IMR-90 (cell line): ENCODE measurements at regions not wholly inside any gene's neighbourhood (a gene's known extent, or its start where the extent isn't known, plus 50 kb on each side); places are given as distances from the start of the nearest gene placed in this dataset.

ENCODE experiments used
- ATAC-seq: fragments of 200-7000 bp; cut with Tn5 transposase; 2 replicates; pipeline ENCODE4 v1.9.1; 2020; ENCODE audit warnings: low read depth, mild to moderate bottlenecking, moderate library complexity
- BruUV-seq: library from RNA; stranded (reverse); fragments of 400-500 nt; replicated peaks from 2 replicates; lab custom pipeline; 2021; lab: Mats Ljungman, UMichigan
- CTCF ChIA-PET: fragments of 300-600 bp; formaldehyde crosslinking; extraction: SDS; loops from one replicate; lab custom pipeline; 2021; ENCODE audit warnings: antibody characterized with exemption; lab: Yijun Ruan, JAX
- POLR2A ChIA-PET: fragments of 300-600 bp; sonication (Branson Sonifier 250); formaldehyde crosslinking; loops from one replicate; lab custom pipeline; 2022; ENCODE audit warnings: antibody characterized with exemption; ENCODE audit not compliant: unreplicated experiment; lab: Charles Lee
- DNase-seq: peaks from one replicate; pipeline ENCODE4 v3.0.0; 2013
- H2AFZ ChIP-seq: replicated peaks from 2 replicates; pipeline ENCODE3; 2013; ENCODE audit warnings: low read length, mild to moderate bottlenecking; ENCODE audit not compliant: poor library complexity
- H2AK5ac ChIP-seq: 2 replicates; pipeline ENCODE4 v1.6.1; 2013; ENCODE audit warnings: low read depth, low read length, inconsistent platforms
- H2AK9ac ChIP-seq: replicated peaks from 2 replicates; pipeline ENCODE3; 2013; ENCODE audit warnings: mild to moderate bottlenecking, low read depth, low read length, moderate library complexity; ENCODE audit not compliant: poor library complexity
- H2BK120ac ChIP-seq: 2 replicates; pipeline ENCODE4 v1.6.1; 2013; ENCODE audit warnings: low read depth, low read length, inconsistent platforms
- H2BK15ac ChIP-seq: 3 replicates; pipeline ENCODE4 v1.6.1; 2013; ENCODE audit warnings: low read depth, low read length, inconsistent platforms
- H2BK20ac ChIP-seq: 2 replicates; pipeline ENCODE4 v1.6.1; 2013; ENCODE audit warnings: low read depth, mild to moderate bottlenecking, inconsistent platforms, low read length, moderate library complexity
- H2BK5ac ChIP-seq: 2 replicates; pipeline ENCODE4 v1.6.1; 2013; ENCODE audit warnings: mild to moderate bottlenecking, low read depth, low read length, inconsistent platforms; ENCODE audit not compliant: poor library complexity, severe bottlenecking
- H3K14ac ChIP-seq: replicated peaks from 2 replicates; pipeline ENCODE4 v1.6.1; 2013; ENCODE audit warnings: low read depth, low read length, inconsistent platforms
- H3K18ac ChIP-seq: 2 replicates; pipeline ENCODE4 v1.6.1; 2013; ENCODE audit warnings: low read depth, low read length, control low read depth
- H3K23ac ChIP-seq: 2 replicates; pipeline ENCODE4 v1.6.1; 2013; ENCODE audit warnings: low read depth, low read length, inconsistent platforms
- H3K27ac ChIP-seq: 2 replicates; pipeline ENCODE4 v1.5.1; 2013; ENCODE audit warnings: mild to moderate bottlenecking, control low read depth, low read length; ENCODE audit not compliant: insufficient read depth
- H3K27me3 ChIP-seq: 2 replicates; pipeline ENCODE4 v1.6.1; 2013; ENCODE audit warnings: low read length; ENCODE audit not compliant: control insufficient read depth, insufficient read depth
- H3K36me3 ChIP-seq: 2 replicates; pipeline ENCODE4 v1.6.1; 2013; ENCODE audit warnings: low read length, mixed read lengths; ENCODE audit not compliant: control insufficient read depth, insufficient read depth
- H3K4ac ChIP-seq: 2 replicates; pipeline ENCODE4 v1.6.1; 2013; ENCODE audit warnings: low read depth, low read length, inconsistent platforms
- H3K4me1 ChIP-seq: 2 replicates; pipeline ENCODE4 v1.6.1; 2013; ENCODE audit warnings: low read length, mixed read lengths; ENCODE audit not compliant: control insufficient read depth, insufficient read depth
- H3K4me2 ChIP-seq: 2 replicates; pipeline ENCODE4 v1.6.1; 2013; ENCODE audit warnings: low read depth, mild to moderate bottlenecking, control low read depth, low read length, moderate library complexity
- H3K4me3 ChIP-seq: 2 replicates; pipeline ENCODE4 v1.5.1; 2013; ENCODE audit warnings: low read depth, mild to moderate bottlenecking, control low read depth, low read length, moderate library complexity; ENCODE audit not compliant: insufficient read depth
- H3K56ac ChIP-seq: 2 replicates; pipeline ENCODE4 v1.6.1; 2013; ENCODE audit warnings: low read length, inconsistent platforms; ENCODE audit not compliant: insufficient read depth; ENCODE audit errors: extremely low read depth
- H3K79me1 ChIP-seq, 2 experiments: 2 replicates each; pipeline ENCODE4 v1.6.1; 2013; ENCODE audit warnings: low read length in 2 of 2, inconsistent platforms in 1 of 2, low read depth in 1 of 2
- H3K9ac ChIP-seq: 2 replicates; pipeline ENCODE4 v1.6.1; 2013; ENCODE audit warnings: low read depth, low read length, control low read depth
- H3K9me1 ChIP-seq: 2 replicates; pipeline ENCODE4 v1.6.1; 2013; ENCODE audit warnings: low read length, inconsistent platforms; ENCODE audit not compliant: insufficient read depth
- H3K9me3 ChIP-seq: 2 replicates; pipeline ENCODE4 v1.6.1; 2013; ENCODE audit warnings: low read length; ENCODE audit not compliant: control insufficient read depth, insufficient read depth
- H4K20me1 ChIP-seq: 2 replicates; pipeline ENCODE4 v1.6.1; 2013; ENCODE audit warnings: low read length, inconsistent platforms; ENCODE audit not compliant: insufficient read depth
- H4K5ac ChIP-seq: 2 replicates; pipeline ENCODE4 v1.6.1; 2013; ENCODE audit warnings: mild to moderate bottlenecking, low read depth, low read length, control low read depth
- H4K8ac ChIP-seq, 2 experiments: 2 replicates each; pipeline ENCODE4 v1.6.1; 2013; ENCODE audit warnings: low read depth in 2 of 2, low read length in 2 of 2, control low read depth in 1 of 2, inconsistent platforms in 1 of 2
- H4K91ac ChIP-seq: 2 replicates; pipeline ENCODE4 v1.6.1; 2013; ENCODE audit warnings: low read depth, low read length, inconsistent platforms; ENCODE audit not compliant: insufficient read depth
- BHLHE40 ChIP-seq: fragments of 150-350 bp; IDR thresholded peaks from 2 replicates; pipeline ENCODE4 v1.6.1; 2016; ENCODE audit warnings: mild to moderate bottlenecking, low read depth, low read length
- CEBPB ChIP-seq: IDR thresholded peaks from 2 replicates; pipeline ENCODE4 v1.6.1; 2012; ENCODE audit warnings: low read depth, low read length, improper control_type of control experiment
- ELK1 ChIP-seq: fragments of 150-350 bp; IDR thresholded peaks from 2 replicates; pipeline ENCODE4 v1.6.1; 2016; ENCODE audit warnings: low read depth, mild to moderate bottlenecking, low read length, moderate library complexity, borderline replicate concordance
- MAFK ChIP-seq: IDR thresholded peaks from 2 replicates; pipeline ENCODE4 v1.6.1; 2012; ENCODE audit warnings: low read depth, low read length, improper control_type of control experiment
- POLR2A ChIP-seq: IDR thresholded peaks from 2 replicates; pipeline ENCODE4 v1.6.1; 2012; ENCODE audit warnings: mild to moderate bottlenecking, low read depth, low read length
- RAD21 ChIP-seq: IDR thresholded peaks from 2 replicates; pipeline ENCODE4 v1.6.1; 2012; ENCODE audit warnings: low read length, improper control_type of control experiment
- USF2 ChIP-seq: fragments of 150-350 bp; IDR thresholded peaks from 2 replicates; pipeline ENCODE4 v1.6.1; 2017; ENCODE audit warnings: mild to moderate bottlenecking, antibody characterized with exemption, low read length, low read depth
- WGBS, 2 experiments: methylation state at CpG; one replicate each; pipeline versions ENCODE4 v1.1.5 to v1.1.7; 2013; ENCODE audit warnings: missing lambda C conversion rate in 2 of 2; ENCODE audit not compliant: insufficient read length in 1 of 2; ENCODE audit errors: extremely low coverage in 2 of 2; 5-methylcytosine and 5-hydroxymethylcytosine counted together
- dilution Hi-C: fragments of 300-500 bp; cut with HindIII; formaldehyde crosslinking; loops from one replicate; pipeline ENCODE4 v1.14.3; 2018; ENCODE audit warnings: low sequenced_read_pairs; ENCODE audit not compliant: unreplicated experiment
- in situ Hi-C: fragments of 300-500 bp; cut with MboI; formaldehyde crosslinking; loops from 3 replicates; pipeline ENCODE4 v1.14.3; 2019; ENCODE audit warnings: low sequenced_read_pairs, inconsistent platforms, mixed read lengths
- intact Hi-C: fragments of 100-400 bp; cut with micrococcal nuclease; formaldehyde crosslinking; loops from 2 replicates; pipeline ENCODE4 v1.10.0; 2022

DNA sequence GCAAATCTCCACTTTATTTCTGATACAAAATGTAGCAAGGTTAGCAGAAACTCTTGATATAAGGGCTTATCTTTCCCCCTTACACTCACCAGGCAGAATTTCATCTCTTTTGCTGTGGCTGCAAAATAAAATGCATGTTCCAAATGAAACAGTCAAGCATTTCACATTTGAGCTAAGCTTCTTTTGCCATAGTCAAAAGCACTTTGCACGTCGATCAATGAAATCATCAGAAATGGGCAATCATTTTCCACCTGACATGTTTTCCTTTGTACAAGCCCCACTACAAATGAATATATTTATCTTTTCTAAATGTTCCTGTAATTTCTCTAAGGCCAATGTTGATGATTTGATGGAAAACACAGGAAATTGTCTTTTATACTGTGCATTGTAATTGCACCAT, 178.4 kb downstream of the ANKRD50 start:
- TF ChIP-seq USF2: no peak
- TF ChIP-seq CEBPB: no peak
- no peak for TF ChIP-seq MAFK
- TF ChIP-seq ELK1: no peak
- no peak for TF ChIP-seq BHLHE40
- TF ChIP-seq RAD21: no peak
- no peak for TF ChIP-seq POLR2A
- in situ Hi-C loops: no loop called here
- Histone ChIP-seq H2BK5ac (no peak overlapping the region), H2BK15ac (no peak overlapping the region), H3K4me3 (no peak overlapping the region), H4K5ac (no peak overlapping the region), H2AK5ac (no peak overlapping the region), H3K79me1 (no peaks in the 10 kb centered on the region), H4K8ac (no peak overlapping the region), H2AFZ (no peak overlapping the region), H3K4ac (no peak overlapping the region), H4K91ac (no peak overlapping the region), H3K4me1 (no peaks in the 10 kb centered on the region), H3K14ac (no peak overlapping the region), H3K23ac (no peak overlapping the region), H3K9me1 (no peaks in the 10 kb centered on the region), H3K56ac (no peak overlapping the region), H2AK9ac (no peak overlapping the region), H3K36me3 (no peaks in the 10 kb centered on the region), H3K27me3 (no peaks in the 10 kb centered on the region), H2BK120ac (no peak overlapping the region), H4K20me1 (no peaks in the 10 kb centered on the region), H3K18ac (no peak overlapping the region), H3K4me2 (no peak overlapping the region), H2BK20ac (no peak overlapping the region), H3K27ac (no peak overlapping the region), H3K9ac (no peak overlapping the region), H3K9me3 (no peaks in the 10 kb centered on the region)
- ChIA-PET POLR2A (no interaction called here), CTCF (no interaction called here)
- ATAC-seq (no peak), DNase-seq (no peak)
- no CpG with 5 or more reads among the region's 2 CpGs for WGBS, 2 experiments
- BruUV-seq: no TSS peak
- intact Hi-C loops: no loop called here
- dilution Hi-C loops: no loop called here
